ENCODE measurements at regions not wholly inside any gene's neighbourhood (a gene's known extent, or its start where the extent isn't known, plus 50 kb on each side); places are given as distances from the start of the nearest gene placed in this dataset.

GRCh38 chr2:18124116-18124835 lies 245.8 kb downstream of the KCNS3 start:
- Histone ChIP-seq H3K36me3 (ENCODE audit: control insufficient read depth, insufficient read depth, low read length) (no peaks in the 10 kb centered on the region), H3K27ac (ENCODE audit: low read length) (no peak overlapping the region), H3K9me3 (ENCODE audit: control insufficient read depth, low read depth, low read length) (no peaks in the 10 kb centered on the region), H3K4me3 (ENCODE audit: low read length) (no peak overlapping the region), H3K27me3 (ENCODE audit: control insufficient read depth, insufficient read depth, low read length) (no peaks in the 10 kb centered on the region), H3K4me1 (ENCODE audit: control insufficient read depth, insufficient read depth, low read length) (no peaks in the 10 kb centered on the region)
- DNase-seq: no peak
- WGBS (ENCODE audit: insufficient coverage, low lambda C conversion rate): no CpG with 5 or more reads among the region's 6 CpGs

DNA sequence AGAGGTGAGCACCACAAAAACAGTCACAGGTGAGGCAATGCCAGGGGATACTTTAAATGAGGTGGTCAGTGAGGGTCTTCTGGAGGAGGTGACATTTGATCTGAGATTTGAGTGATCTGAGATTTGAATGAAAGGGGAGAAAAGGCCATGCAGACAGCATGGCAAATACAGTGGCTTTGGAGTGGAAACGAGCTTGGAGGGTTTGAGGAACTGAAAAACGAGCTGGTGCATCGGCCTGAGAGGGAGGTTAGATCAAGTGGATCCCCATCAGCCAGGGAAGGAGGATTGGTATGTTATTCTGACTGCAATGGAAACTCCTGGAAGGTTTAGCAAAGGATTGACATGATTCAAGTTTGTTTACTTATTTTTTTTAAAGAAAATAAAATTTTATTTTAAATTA lies 245.1 kb downstream of the KCNS3 start:
- Histone ChIP-seq H3K9me3 (ENCODE audit: control insufficient read depth, low read depth, low read length) (no peaks in the 10 kb centered on the region), H3K4me1 (ENCODE audit: control insufficient read depth, insufficient read depth, low read length) (no peaks in the 10 kb centered on the region), H3K27me3 (ENCODE audit: control insufficient read depth, insufficient read depth, low read length) (no peaks in the 10 kb centered on the region), H3K27ac (ENCODE audit: low read length) (no peak overlapping the region), H3K4me3 (ENCODE audit: low read length) (no peak overlapping the region), H3K36me3 (ENCODE audit: control insufficient read depth, insufficient read depth, low read length) (no peaks in the 10 kb centered on the region)
- DNase-seq: no peak
- WGBS (ENCODE audit: insufficient coverage, low lambda C conversion rate): 68% methylated on average over 3 of the region's 3 CpGs

- no peak overlapping the region for H3K4me3 ChIP-seq (ENCODE audit: low read length)
- no peaks in the 10 kb centered on the region for H3K36me3 ChIP-seq (ENCODE audit: control insufficient read depth, insufficient read depth, low read length)
- H3K9me3 ChIP-seq (ENCODE audit: control insufficient read depth, low read depth, low read length): no peaks in the 10 kb centered on the region
- no peak overlapping the region for H3K27ac ChIP-seq (ENCODE audit: low read length)
- no peaks in the 10 kb centered on the region for H3K4me1 ChIP-seq (ENCODE audit: control insufficient read depth, insufficient read depth, low read length)
- WGBS (ENCODE audit: insufficient coverage, low lambda C conversion rate): no CpG with 5 or more reads among the region's 3 CpGs
- DNase-seq: no peak
- no peaks in the 10 kb centered on the region for H3K27me3 ChIP-seq (ENCODE audit: control insufficient read depth, insufficient read depth, low read length)
Observed at GRCh38 chr2:18123211-18123570, 244.7 kb downstream of the KCNS3 start.

- no peak for DNase-seq
- Histone ChIP-seq H3K4me3 (ENCODE audit: low read length) (no peak overlapping the region), H3K36me3 (ENCODE audit: control insufficient read depth, insufficient read depth, low read length) (no peaks in the 10 kb centered on the region), H3K9me3 (ENCODE audit: control insufficient read depth, low read depth, low read length) (no peaks in the 10 kb centered on the region), H3K4me1 (ENCODE audit: control insufficient read depth, insufficient read depth, low read length) (no peaks in the 10 kb centered on the region), H3K27ac (ENCODE audit: low read length) (no peak overlapping the region), H3K27me3 (ENCODE audit: control insufficient read depth, insufficient read depth, low read length) (no peaks in the 10 kb centered on the region)
- WGBS (ENCODE audit: insufficient coverage, low lambda C conversion rate): 35% methylated on average over 3 of the region's 3 CpGs
Observed at GRCh38 chr2:18122544-18123210, 244.2 kb downstream of the KCNS3 start.

DNA sequence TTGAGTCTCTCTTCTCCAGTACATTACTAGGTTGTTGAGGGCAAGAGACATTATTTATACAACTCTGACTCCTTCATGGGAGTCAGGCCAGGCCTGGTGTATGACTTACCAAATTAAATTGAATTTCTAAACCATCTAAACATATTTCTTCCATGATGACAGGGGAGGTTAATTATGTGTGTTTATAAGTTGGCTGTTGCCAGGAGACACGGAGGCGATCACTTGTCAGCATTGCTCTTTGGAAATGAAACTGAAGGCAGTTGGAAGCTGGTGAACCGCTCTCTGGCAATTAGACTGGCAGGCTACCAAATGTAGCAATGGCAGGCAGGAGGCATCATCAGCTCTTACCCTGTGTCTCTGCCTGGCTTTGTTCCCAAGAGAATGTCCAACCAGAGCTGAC lies 241.4 kb downstream of the KCNS3 start:
- no peaks in the 10 kb centered on the region for H3K36me3 ChIP-seq (ENCODE audit: control insufficient read depth, insufficient read depth, low read length)
- WGBS (ENCODE audit: insufficient coverage, low lambda C conversion rate): no CpG with 5 or more reads among the region's 3 CpGs
- H3K27me3 ChIP-seq (ENCODE audit: control insufficient read depth, insufficient read depth, low read length): no peaks in the 10 kb centered on the region
- no peaks in the 10 kb centered on the region for H3K4me1 ChIP-seq (ENCODE audit: control insufficient read depth, insufficient read depth, low read length)
- no peak overlapping the region for H3K27ac ChIP-seq (ENCODE audit: low read length)
- peak; percentile 10 to 29 for DNase-seq
- no peaks in the 10 kb centered on the region for H3K9me3 ChIP-seq (ENCODE audit: control insufficient read depth, low read depth, low read length)
- no peak overlapping the region for H3K4me3 ChIP-seq (ENCODE audit: low read length)

- no CpG with 5 or more reads among the region's 5 CpGs for WGBS (ENCODE audit: insufficient coverage, low lambda C conversion rate)
- Histone ChIP-seq H3K27me3 (ENCODE audit: control insufficient read depth, insufficient read depth, low read length) (no peaks in the 10 kb centered on the region), H3K27ac (ENCODE audit: low read length) (no peak overlapping the region), H3K4me1 (ENCODE audit: control insufficient read depth, insufficient read depth, low read length) (no peaks in the 10 kb centered on the region), H3K36me3 (ENCODE audit: control insufficient read depth, insufficient read depth, low read length) (no peaks in the 10 kb centered on the region), H3K4me3 (ENCODE audit: low read length) (no peak overlapping the region), H3K9me3 (ENCODE audit: control insufficient read depth, low read depth, low read length) (no peaks in the 10 kb centered on the region)
- no peak for DNase-seq
Observed at GRCh38 chr2:18118703-18119102, 240.2 kb downstream of the KCNS3 start.

DNA sequence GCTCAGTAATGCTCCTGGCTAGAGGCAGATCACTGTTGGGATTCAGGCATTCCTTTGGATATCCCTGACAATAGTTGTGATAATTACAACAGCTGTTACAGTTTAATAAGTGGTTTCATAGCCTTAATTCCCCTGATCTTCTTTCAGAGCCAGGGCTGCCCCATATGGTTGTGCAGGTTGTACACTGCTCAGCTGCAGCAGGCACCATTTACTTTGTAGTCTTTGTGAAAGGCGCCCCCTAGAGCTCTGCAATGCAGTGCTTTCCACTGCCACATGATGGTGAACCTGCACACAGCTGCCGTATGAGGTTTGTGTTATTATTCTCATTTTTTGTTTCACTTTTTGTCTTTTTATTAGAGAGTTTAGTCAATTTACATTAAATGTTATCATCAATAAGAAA lies 239.1 kb downstream of the KCNS3 start:
- WGBS (ENCODE audit: insufficient coverage, low lambda C conversion rate): no CpG with 5 or more reads among the region's 2 CpGs
- Histone ChIP-seq H3K27ac (ENCODE audit: low read length) (no peak overlapping the region), H3K36me3 (ENCODE audit: control insufficient read depth, insufficient read depth, low read length) (no peaks in the 10 kb centered on the region), H3K27me3 (ENCODE audit: control insufficient read depth, insufficient read depth, low read length) (no peaks in the 10 kb centered on the region), H3K9me3 (ENCODE audit: control insufficient read depth, low read depth, low read length) (no peaks in the 10 kb centered on the region), H3K4me1 (ENCODE audit: control insufficient read depth, insufficient read depth, low read length) (no peaks in the 10 kb centered on the region), H3K4me3 (ENCODE audit: low read length) (no peak overlapping the region)
- no peak for DNase-seq

DNA sequence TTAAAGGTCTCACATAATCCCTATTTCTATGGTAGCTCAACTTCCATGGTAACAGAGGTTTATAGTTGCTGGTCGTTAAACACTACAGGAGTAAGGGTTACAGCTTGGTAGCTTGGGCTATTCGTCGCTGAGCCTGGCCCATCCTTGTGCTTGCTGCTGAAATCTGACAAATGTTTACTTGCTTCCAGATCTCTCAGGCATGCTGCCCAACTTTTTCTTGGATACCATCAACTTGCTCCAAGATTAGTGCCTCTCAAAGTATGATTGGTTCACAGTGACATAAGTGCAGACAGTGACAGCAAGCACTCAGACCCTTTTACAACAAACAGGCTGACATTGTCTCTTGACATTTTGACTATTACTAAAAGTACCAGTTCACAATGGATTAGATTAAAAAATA lies 231.8 kb downstream of the KCNS3 start:
- DNase-seq: no peak
- Histone ChIP-seq H3K4me3 (ENCODE audit: low read length) (no peak overlapping the region), H3K27ac (ENCODE audit: low read length) (no peak overlapping the region), H3K4me1 (ENCODE audit: control insufficient read depth, insufficient read depth, low read length) (no peaks in the 10 kb centered on the region), H3K36me3 (ENCODE audit: control insufficient read depth, insufficient read depth, low read length) (no peaks in the 10 kb centered on the region), H3K9me3 (ENCODE audit: control insufficient read depth, low read depth, low read length) (no peaks in the 10 kb centered on the region), H3K27me3 (ENCODE audit: control insufficient read depth, insufficient read depth, low read length) (no peaks in the 10 kb centered on the region)
- no CpG with 5 or more reads among the region's 3 CpGs for WGBS (ENCODE audit: insufficient coverage, low lambda C conversion rate)

GRCh38 chr2:18106841-18107240 lies 228.4 kb downstream of the KCNS3 start:
- H3K27me3 ChIP-seq (ENCODE audit: control insufficient read depth, insufficient read depth, low read length): no peaks in the 10 kb centered on the region
- H3K27ac ChIP-seq (ENCODE audit: low read length): no peak overlapping the region
- no peaks in the 10 kb centered on the region for H3K36me3 ChIP-seq (ENCODE audit: control insufficient read depth, insufficient read depth, low read length)
- no peaks in the 10 kb centered on the region for H3K4me1 ChIP-seq (ENCODE audit: control insufficient read depth, insufficient read depth, low read length)
- no peak for DNase-seq
- H3K4me3 ChIP-seq (ENCODE audit: low read length): no peak overlapping the region
- no CpG with 5 or more reads among the region's 2 CpGs for WGBS (ENCODE audit: insufficient coverage, low lambda C conversion rate)
- H3K9me3 ChIP-seq (ENCODE audit: control insufficient read depth, low read depth, low read length): no peaks in the 10 kb centered on the region

DNA sequence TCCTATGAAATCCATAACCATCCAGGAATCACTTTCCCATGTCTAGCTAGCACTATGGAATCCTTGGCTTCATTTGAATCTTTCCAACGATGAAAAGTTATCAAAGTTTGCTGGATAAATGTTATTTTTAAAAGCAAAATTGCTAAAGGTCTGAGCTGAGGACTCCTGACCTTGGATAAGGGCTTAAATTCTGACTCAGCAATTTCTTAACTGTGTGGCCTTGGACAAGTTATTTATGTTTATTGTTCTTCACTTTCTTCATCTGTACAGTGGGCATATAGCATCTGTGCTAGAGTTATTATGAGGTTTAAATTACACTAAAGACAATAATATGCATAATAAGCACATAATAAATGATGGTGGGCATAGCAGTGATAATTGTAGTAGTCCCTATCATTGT lies 227.5 kb downstream of the KCNS3 start:
- no peak overlapping the region for H3K27ac ChIP-seq (ENCODE audit: low read length)
- WGBS (ENCODE audit: insufficient coverage, low lambda C conversion rate): 80% methylated on average over 1 of the region's 1 CpG

More for the DNA sequence above, 227.5 kb downstream of the KCNS3 start:
- Histone ChIP-seq H3K9me3 (ENCODE audit: control insufficient read depth, low read depth, low read length) (no peaks in the 10 kb centered on the region), H3K4me1 (ENCODE audit: control insufficient read depth, insufficient read depth, low read length) (no peaks in the 10 kb centered on the region), H3K4me3 (ENCODE audit: low read length) (no peak overlapping the region), H3K27me3 (ENCODE audit: control insufficient read depth, insufficient read depth, low read length) (no peaks in the 10 kb centered on the region), H3K36me3 (ENCODE audit: control insufficient read depth, insufficient read depth, low read length) (no peaks in the 10 kb centered on the region)
- no peak for DNase-seq

Measured in large intestine (tissue), 3 donors.